ENCODE measurements at regions not wholly inside any gene's neighbourhood (a gene's known extent, or its start where the extent isn't known, plus 50 kb on each side); places are given as distances from the start of the nearest gene placed in this dataset.

DNA sequence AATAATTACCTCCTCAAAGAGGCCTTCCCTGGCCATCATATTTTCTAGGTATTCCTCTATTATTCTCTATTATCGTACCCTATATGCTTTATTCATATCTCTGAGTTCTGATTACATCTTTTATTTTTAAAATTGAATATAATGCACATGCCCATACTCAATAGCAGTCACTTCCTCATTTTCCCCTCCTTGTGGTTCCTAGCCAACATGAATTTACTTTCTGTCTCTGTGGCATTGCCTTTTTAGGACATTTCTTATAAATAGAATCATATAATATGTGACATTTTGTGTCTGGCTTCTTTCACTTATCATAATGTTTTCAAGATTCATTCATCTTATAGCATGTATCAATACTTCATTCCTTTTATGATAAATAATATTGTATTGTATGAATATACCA is 74.4 kb upstream of the TRHDE start (continued):
- TF ChIP-seq, protein P1, sequence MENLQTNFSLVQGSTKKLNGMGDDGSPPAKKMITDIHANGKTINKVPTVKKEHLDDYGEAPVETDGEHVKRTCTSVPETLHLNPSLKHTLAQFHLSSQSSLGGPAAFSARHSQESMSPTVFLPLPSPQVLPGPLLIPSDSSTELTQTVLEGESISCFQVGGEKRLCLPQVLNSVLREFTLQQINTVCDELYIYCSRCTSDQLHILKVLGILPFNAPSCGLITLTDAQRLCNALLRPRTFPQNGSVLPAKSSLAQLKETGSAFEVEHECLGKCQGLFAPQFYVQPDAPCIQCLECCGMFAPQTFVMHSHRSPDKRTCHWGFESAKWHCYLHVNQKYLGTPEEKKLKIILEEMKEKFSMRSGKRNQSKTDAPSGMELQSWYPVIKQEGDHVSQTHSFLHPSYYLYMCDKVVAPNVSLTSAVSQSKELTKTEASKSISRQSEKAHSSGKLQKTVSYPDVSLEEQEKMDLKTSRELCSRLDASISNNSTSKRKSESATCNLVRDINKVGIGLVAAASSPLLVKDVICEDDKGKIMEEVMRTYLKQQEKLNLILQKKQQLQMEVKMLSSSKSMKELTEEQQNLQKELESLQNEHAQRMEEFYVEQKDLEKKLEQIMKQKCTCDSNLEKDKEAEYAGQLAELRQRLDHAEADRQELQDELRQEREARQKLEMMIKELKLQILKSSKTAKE (IDR thresholded peaks at IDR 0.05; ENCODE audit: low read depth, poor library complexity, severe bottlenecking) = no peak
- no peak for TF ChIP-seq JUND (IDR thresholded peaks at IDR 0.05; ENCODE audit: low read depth, low read length)
- no peak for TF ChIP-seq HCFC1 (IDR thresholded peaks at IDR 0.05; ENCODE audit: low read length)
- peak; percentile 74 for TF ChIP-seq SPI1 (IDR thresholded peaks at IDR 0.05; ENCODE audit: borderline replicate concordance, insufficient read depth, low read depth, low read length)
- no peak for TF ChIP-seq RB1 (IDR thresholded peaks at IDR 0.05; ENCODE audit: borderline replicate concordance)
- TF ChIP-seq, protein P2, sequence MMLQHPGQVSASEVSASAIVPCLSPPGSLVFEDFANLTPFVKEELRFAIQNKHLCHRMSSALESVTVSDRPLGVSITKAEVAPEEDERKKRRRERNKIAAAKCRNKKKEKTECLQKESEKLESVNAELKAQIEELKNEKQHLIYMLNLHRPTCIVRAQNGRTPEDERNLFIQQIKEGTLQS (IDR thresholded peaks at IDR 0.05; ENCODE audit: borderline replicate concordance, extremely low read depth, low read depth, low read length) = no peak
- TF ChIP-seq, protein P3, sequence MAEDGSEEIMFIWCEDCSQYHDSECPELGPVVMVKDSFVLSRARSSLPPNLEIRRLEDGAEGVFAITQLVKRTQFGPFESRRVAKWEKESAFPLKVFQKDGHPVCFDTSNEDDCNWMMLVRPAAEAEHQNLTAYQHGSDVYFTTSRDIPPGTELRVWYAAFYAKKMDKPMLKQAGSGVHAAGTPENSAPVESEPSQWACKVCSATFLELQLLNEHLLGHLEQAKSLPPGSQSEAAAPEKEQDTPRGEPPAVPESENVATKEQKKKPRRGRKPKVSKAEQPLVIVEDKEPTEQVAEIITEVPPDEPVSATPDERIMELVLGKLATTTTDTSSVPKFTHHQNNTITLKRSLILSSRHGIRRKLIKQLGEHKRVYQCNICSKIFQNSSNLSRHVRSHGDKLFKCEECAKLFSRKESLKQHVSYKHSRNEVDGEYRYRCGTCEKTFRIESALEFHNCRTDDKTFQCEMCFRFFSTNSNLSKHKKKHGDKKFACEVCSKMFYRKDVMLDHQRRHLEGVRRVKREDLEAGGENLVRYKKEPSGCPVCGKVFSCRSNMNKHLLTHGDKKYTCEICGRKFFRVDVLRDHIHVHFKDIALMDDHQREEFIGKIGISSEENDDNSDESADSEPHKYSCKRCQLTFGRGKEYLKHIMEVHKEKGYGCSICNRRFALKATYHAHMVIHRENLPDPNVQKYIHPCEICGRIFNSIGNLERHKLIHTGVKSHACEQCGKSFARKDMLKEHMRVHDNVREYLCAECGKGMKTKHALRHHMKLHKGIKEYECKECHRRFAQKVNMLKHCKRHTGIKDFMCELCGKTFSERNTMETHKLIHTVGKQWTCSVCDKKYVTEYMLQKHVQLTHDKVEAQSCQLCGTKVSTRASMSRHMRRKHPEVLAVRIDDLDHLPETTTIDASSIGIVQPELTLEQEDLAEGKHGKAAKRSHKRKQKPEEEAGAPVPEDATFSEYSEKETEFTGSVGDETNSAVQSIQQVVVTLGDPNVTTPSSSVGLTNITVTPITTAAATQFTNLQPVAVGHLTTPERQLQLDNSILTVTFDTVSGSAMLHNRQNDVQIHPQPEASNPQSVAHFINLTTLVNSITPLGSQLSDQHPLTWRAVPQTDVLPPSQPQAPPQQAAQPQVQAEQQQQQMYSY (CRISPR knock-in tag; IDR thresholded peaks at IDR 0.05) = no peak
- TF ChIP-seq PAX5 (IDR thresholded peaks at IDR 0.05; ENCODE audit: borderline replicate concordance, low read depth, low read length) = no peak
- no peak for TF ChIP-seq POLR2AphosphoS5 (IDR thresholded peaks at IDR 0.05; ENCODE audit: low read length)
- TF ChIP-seq RELA (IDR thresholded peaks at IDR 0.05; ENCODE audit: borderline replicate concordance, partially characterized antibody) = no peak
- TF ChIP-seq ZNF24 (IDR thresholded peaks at IDR 0.05) = no peak
- no peak for TF ChIP-seq MYC (IDR thresholded peaks at IDR 0.05; ENCODE audit: insufficient read depth, insufficient read length, insufficient replicate concordance, low read length, severe bottlenecking)
- TF ChIP-seq GATAD2B (conservative IDR thresholded peaks at IDR 0.05; ENCODE audit: low read depth) = no peak
- no peak for TF ChIP-seq TAF1 (IDR thresholded peaks at IDR 0.05; ENCODE audit: borderline replicate concordance, low read depth, low read length)
- TF ChIP-seq KLF5 (IDR thresholded peaks at IDR 0.05; ENCODE audit: partially characterized antibody) = no peak
- TF ChIP-seq CBX3 (IDR thresholded peaks at IDR 0.05; ENCODE audit: borderline replicate concordance, low read depth) = no peak
- TF ChIP-seq WRNIP1 (IDR thresholded peaks at IDR 0.05; ENCODE audit: borderline replicate concordance, low read depth, low read length) = no peak
- no peak for TF ChIP-seq EZH2 (IDR thresholded peaks at IDR 0.05; ENCODE audit: borderline replicate concordance, control insufficient read depth, low read depth, low read length)
- no peak for TF ChIP-seq BHLHE40 (IDR thresholded peaks at IDR 0.05; ENCODE audit: borderline replicate concordance in 1 of 2, low read depth in 2 of 2, low read length in 1 of 2)
- TF ChIP-seq SUZ12 (IDR thresholded peaks at IDR 0.05; ENCODE audit: unreplicated experiment) = no peak
- no peak for TF ChIP-seq ZNF622 (IDR thresholded peaks at IDR 0.05)
- TF ChIP-seq, protein P4, sequence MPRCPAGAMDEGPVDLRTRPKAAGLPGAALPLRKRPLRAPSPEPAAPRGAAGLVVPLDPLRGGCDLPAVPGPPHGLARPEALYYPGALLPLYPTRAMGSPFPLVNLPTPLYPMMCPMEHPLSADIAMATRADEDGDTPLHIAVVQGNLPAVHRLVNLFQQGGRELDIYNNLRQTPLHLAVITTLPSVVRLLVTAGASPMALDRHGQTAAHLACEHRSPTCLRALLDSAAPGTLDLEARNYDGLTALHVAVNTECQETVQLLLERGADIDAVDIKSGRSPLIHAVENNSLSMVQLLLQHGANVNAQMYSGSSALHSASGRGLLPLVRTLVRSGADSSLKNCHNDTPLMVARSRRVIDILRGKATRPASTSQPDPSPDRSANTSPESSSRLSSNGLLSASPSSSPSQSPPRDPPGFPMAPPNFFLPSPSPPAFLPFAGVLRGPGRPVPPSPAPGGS (IDR thresholded peaks at IDR 0.05; ENCODE audit: borderline replicate concordance, insufficient read depth, low read depth, low read length, poor library complexity, severe bottlenecking) = no peak
- no peak for TF ChIP-seq RAD51 (IDR thresholded peaks at IDR 0.05)
- TF ChIP-seq RCOR1 (conservative IDR thresholded peaks at IDR 0.05; ENCODE audit: low read depth, low read length) = no peak

Measured in GM12878 (cell line).